ENCODE measurements at regions not wholly inside any gene's neighbourhood (a gene's known extent, or its start where the extent isn't known, plus 50 kb on each side); places are given as distances from the start of the nearest gene placed in this dataset.

- Histone ChIP-seq H3K4me1 (ENCODE audit: insufficient read depth, low read length, poor library complexity, severe bottlenecking) (no peaks in the 10 kb centered on the region), H3K36me3 (ENCODE audit: insufficient read depth, low read length) (no peaks in the 10 kb centered on the region), H3K27ac (ENCODE audit: low read depth, low read length, poor library complexity, severe bottlenecking) (no peak overlapping the region), H3K4me2 (ENCODE audit: low read length) (no peak overlapping the region), H3K79me2 (ENCODE audit: insufficient read depth, low read depth, low read length) (no peaks in the 10 kb centered on the region), H3K9me3 (ENCODE audit: low read length) (no peaks in the 10 kb centered on the region), H2AFZ (ENCODE audit: low read length) (no peak overlapping the region), H3K4me3 (ENCODE audit: low read depth, low read length, poor library complexity, severe bottlenecking) (no peak overlapping the region), H3K9me2 (ENCODE audit: insufficient read depth, low read length) (no peaks in the 10 kb centered on the region), H4K20me1 (ENCODE audit: insufficient read depth, low read length) (no peaks in the 10 kb centered on the region)
- TF ChIP-seq EZH2phosphoT487 (IDR thresholded peaks at IDR 0.05; ENCODE audit: borderline replicate concordance, low read depth, low read length) (no peak), CTCF (conservative IDR thresholded peaks at IDR 0.05; ENCODE audit: low read length) (no peak)
- DNase-seq (ENCODE audit: low spot score) = no peak
- POLR2A ChIA-PET = no interaction called here
- BruUV-seq (replicated peaks) = no TSS peak
- intact Hi-C loops (cut with micrococcal nuclease; ENCODE audit: unreplicated experiment) = no loop called here
- CTCF ChIA-PET (ENCODE audit: unreplicated experiment) = no interaction called here
These were observed 200.4 kb downstream of the KIF18A start for GRCh38 chr11:27907530-27907929.

- H3K27ac ChIP-seq (ENCODE audit: low read depth, low read length, poor library complexity, severe bottlenecking) = no peak overlapping the region
- BruUV-seq (replicated peaks) = no TSS peak
- no peak overlapping the region for H3K4me3 ChIP-seq (ENCODE audit: low read depth, low read length, poor library complexity, severe bottlenecking)
- no peak for DNase-seq (ENCODE audit: low spot score)
- no peaks in the 10 kb centered on the region for H3K79me2 ChIP-seq (ENCODE audit: insufficient read depth, low read depth, low read length)
- POLR2A ChIA-PET = no interaction called here
- TF ChIP-seq EZH2phosphoT487 (IDR thresholded peaks at IDR 0.05; ENCODE audit: borderline replicate concordance, low read depth, low read length) (no peak), CTCF (conservative IDR thresholded peaks at IDR 0.05; ENCODE audit: low read length) (no peak)
- CTCF ChIA-PET (ENCODE audit: unreplicated experiment) = no interaction called here
- intact Hi-C loops (cut with micrococcal nuclease; ENCODE audit: unreplicated experiment) = no loop called here
- no peaks in the 10 kb centered on the region for H3K36me3 ChIP-seq (ENCODE audit: insufficient read depth, low read length)
- H3K4me1 ChIP-seq (ENCODE audit: insufficient read depth, low read length, poor library complexity, severe bottlenecking) = no peaks in the 10 kb centered on the region
- no peaks in the 10 kb centered on the region for H3K9me2 ChIP-seq (ENCODE audit: insufficient read depth, low read length)
- H3K9me3 ChIP-seq (ENCODE audit: low read length) = no peaks in the 10 kb centered on the region
- H2AFZ ChIP-seq (ENCODE audit: low read length) = no peak overlapping the region
- no peak overlapping the region for H3K4me2 ChIP-seq (ENCODE audit: low read length)
- no peaks in the 10 kb centered on the region for H4K20me1 ChIP-seq (ENCODE audit: insufficient read depth, low read length)
These were observed 200.9 kb downstream of the KIF18A start for GRCh38 chr11:27907091-27907490.

GRCh38 chr11:27904358-27905055 is 203.4 kb downstream of the KIF18A start:
- POLR2A ChIA-PET = no interaction called here
- no TSS peak for BruUV-seq (replicated peaks)
- CTCF ChIA-PET (ENCODE audit: unreplicated experiment) = no interaction called here

More at GRCh38 chr11:27904358-27905055, 203.4 kb downstream of the KIF18A start:
- Histone ChIP-seq H3K4me3 (ENCODE audit: low read depth, low read length, poor library complexity, severe bottlenecking) (no peak overlapping the region), H2AFZ (ENCODE audit: low read length) (no peak overlapping the region), H3K27ac (ENCODE audit: low read depth, low read length, poor library complexity, severe bottlenecking) (no peak overlapping the region), H3K4me1 (ENCODE audit: insufficient read depth, low read length, poor library complexity, severe bottlenecking) (no peaks in the 10 kb centered on the region), H3K9me3 (ENCODE audit: low read length) (no peaks in the 10 kb centered on the region), H3K9me2 (ENCODE audit: insufficient read depth, low read length) (no peaks in the 10 kb centered on the region), H4K20me1 (ENCODE audit: insufficient read depth, low read length) (no peaks in the 10 kb centered on the region), H3K36me3 (ENCODE audit: insufficient read depth, low read length) (no peaks in the 10 kb centered on the region), H3K4me2 (ENCODE audit: low read length) (no peak overlapping the region), H3K79me2 (ENCODE audit: insufficient read depth, low read depth, low read length) (no peaks in the 10 kb centered on the region)
- no peak for DNase-seq (ENCODE audit: low spot score)
- no peak for TF ChIP-seq CTCF (conservative IDR thresholded peaks at IDR 0.05; ENCODE audit: low read length)
- TF ChIP-seq EZH2phosphoT487 (IDR thresholded peaks at IDR 0.05; ENCODE audit: borderline replicate concordance, low read depth, low read length) = no peak
- intact Hi-C loops (cut with micrococcal nuclease; ENCODE audit: unreplicated experiment) = no loop called here
